Fibroblast of mammary gland (primary cell): ENCODE measurements at regions not wholly inside any gene's neighbourhood (a gene's known extent, or its start where the extent isn't known, plus 50 kb on each side); places are given as distances from the start of the nearest gene placed in this dataset.

Source experiments
- DNase-seq: peaks from one replicate; pipeline ENCODE4 v3.0.0-alpha.2; 2010; ENCODE audit warnings: low read depth
- H3K4me3 ChIP-seq: 2 replicates; pipeline ENCODE4 v1.5.1; 2011; ENCODE audit warnings: low read depth, mild to moderate bottlenecking, low read length, moderate library complexity; ENCODE audit not compliant: control insufficient read depth
- TF ChIP-seq, protein P1 (sequence below): conservative IDR thresholded peaks from 2 replicates; pipeline ENCODE4 v1.5.1; 2011; ENCODE audit warnings: low read depth, low read length, inconsistent platforms; ENCODE audit not compliant: control insufficient read depth, insufficient read depth

DNA sequence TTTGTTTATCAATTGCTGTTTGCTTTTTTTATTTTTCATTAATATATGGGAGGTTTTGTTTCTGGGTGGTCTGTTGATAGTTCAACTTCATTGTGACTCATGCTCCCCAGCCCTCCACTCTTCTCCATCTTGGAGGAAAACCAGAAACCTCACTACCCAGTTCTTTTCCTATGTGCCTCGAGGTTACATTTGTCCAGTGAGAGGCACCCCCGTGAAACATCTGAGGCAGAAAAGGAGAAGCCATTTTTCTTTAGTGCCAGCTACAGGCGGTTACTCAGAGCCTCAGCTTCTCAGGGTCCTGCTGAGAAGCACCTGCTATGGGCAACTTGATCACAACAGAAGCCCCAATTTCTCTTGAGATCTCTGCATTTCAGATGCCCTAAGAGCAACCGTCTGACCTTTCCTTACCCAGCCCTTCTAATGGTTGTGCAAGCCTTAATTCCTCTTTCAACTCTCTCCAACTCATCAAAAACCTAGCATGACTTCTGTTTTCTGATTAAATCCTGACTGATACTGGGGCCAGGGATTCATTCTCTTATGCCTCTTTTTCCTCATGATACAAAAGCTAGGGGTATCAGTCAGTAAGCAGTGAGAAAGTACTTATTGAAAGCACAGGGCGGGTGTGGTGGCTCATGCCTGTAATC lies 144.6 kb downstream of the ELOVL4 start:
- DNase-seq: no peak
- no peak overlapping the region for H3K4me3 ChIP-seq
- TF ChIP-seq, protein P1, sequence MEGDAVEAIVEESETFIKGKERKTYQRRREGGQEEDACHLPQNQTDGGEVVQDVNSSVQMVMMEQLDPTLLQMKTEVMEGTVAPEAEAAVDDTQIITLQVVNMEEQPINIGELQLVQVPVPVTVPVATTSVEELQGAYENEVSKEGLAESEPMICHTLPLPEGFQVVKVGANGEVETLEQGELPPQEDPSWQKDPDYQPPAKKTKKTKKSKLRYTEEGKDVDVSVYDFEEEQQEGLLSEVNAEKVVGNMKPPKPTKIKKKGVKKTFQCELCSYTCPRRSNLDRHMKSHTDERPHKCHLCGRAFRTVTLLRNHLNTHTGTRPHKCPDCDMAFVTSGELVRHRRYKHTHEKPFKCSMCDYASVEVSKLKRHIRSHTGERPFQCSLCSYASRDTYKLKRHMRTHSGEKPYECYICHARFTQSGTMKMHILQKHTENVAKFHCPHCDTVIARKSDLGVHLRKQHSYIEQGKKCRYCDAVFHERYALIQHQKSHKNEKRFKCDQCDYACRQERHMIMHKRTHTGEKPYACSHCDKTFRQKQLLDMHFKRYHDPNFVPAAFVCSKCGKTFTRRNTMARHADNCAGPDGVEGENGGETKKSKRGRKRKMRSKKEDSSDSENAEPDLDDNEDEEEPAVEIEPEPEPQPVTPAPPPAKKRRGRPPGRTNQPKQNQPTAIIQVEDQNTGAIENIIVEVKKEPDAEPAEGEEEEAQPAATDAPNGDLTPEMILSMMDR: no peak

DNA sequence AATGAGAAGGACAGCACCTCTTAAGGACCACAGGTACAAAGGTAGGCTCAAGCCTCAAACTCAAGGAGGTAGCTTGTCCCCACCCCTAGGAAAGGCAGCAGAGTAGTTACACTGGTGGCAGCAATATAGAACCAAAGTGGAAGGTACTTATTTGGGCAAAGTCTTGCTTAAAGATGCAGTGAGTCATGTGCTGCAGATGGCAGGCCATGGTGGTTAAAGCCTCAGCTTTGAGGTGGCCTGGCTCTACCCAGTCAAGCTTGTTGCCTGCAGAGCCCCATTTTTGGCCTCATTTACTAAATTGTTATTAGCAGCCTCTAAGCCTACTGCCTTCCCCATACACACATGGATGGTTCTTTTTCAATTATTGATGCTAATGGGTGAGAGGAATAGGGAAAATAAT lies 146.0 kb downstream of the ELOVL4 start:
- no peak overlapping the region for H3K4me3 ChIP-seq
- TF ChIP-seq, protein P1: no peak
- no peak for DNase-seq

DNA sequence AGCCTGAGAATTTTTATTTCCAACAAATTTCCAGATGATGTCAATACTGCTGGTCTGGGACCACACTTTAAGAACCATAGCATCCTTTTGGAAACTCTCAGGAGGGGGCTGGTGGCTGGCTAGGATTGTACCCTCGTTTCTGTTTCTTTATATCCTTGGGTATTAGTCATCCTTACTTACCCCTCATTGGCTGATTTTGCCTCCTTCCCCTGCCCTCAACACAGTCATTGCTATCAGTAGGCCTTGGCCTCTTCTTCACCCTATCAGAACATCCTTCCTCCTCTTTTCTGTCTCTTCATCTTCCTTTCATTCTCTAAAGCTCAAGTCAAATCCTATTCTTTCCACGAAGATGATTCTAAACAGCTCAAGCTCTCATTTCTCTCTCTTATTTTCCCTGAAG lies 148.5 kb downstream of the ELOVL4 start:
- H3K4me3 ChIP-seq: no peak overlapping the region
- no peak for DNase-seq
- TF ChIP-seq, protein P1: no peak

DNA sequence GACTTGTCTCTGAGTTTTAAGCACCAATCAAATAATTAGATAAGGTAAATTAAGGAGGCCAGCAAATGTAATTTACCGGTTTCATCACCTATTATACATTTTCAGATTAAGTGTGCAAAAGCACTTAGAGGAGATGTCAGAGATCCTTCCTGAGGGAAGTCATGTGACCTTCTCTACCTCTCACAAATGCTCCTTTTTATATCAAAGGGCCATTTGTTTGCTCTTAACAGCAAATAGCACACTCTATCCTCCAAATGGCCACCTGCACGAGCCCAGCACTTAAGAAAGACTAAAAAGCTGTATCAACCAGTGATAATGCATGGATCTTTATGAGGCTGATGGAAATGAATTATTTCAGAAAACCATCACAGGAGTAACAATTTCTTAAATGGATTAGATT lies 149.4 kb downstream of the ELOVL4 start:
- DNase-seq: no peak

DNA sequence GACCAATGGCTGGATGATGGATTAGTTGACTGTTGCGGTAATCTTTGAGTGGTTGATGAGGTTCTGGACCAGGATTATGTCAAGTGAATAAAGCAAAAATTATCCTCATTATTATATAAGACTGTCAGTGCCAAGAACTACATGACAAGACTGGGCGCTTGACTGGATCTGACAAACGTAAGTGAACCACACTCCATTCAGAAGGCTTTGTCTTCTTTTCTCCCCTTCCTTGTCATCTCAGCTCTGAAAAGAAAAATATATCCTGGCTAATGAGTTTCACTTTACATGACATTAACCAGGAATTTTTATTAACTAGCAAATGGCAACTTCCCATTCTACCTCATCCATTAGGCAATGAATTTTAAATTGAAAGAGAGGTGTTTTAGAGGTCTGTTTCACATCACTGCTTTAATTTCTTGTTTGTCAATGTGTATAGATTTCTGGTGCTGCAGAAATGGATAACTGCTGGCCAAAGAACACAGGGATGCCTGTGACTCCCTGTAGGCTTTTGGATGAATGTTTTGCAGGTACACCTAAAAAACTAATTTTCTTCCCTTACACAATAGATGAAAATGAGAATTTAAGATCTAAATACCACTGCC lies 150.1 kb downstream of the ELOVL4 start:
- no peak overlapping the region for H3K4me3 ChIP-seq
- no peak for DNase-seq
- TF ChIP-seq, protein P1: no peak

More for the DNA sequence above, 149.4 kb downstream of the ELOVL4 start:
- no peak overlapping the region for H3K4me3 ChIP-seq
- TF ChIP-seq, protein P1: no peak

DNA sequence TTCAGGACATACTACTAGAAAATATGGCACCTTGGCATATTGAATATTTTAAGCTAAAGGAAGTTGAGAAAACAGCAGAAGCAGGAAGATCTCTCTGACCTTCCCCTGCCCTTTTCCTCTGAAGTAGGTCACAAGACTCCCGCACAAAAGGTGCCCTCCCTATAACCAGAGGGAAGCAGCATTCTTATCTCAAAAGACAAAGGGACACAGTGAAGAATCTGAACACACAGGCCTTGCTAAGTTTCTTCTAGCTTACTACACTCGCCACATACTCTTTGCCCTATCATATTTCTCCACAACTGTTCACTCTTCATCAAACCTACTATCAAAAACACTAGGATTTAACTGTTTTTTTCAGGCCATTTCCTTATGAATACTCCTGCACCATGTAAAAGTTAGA lies 151.2 kb downstream of the ELOVL4 start:
- no peak for DNase-seq
- TF ChIP-seq, protein P1: no peak
- no peak overlapping the region for H3K4me3 ChIP-seq

DNA sequence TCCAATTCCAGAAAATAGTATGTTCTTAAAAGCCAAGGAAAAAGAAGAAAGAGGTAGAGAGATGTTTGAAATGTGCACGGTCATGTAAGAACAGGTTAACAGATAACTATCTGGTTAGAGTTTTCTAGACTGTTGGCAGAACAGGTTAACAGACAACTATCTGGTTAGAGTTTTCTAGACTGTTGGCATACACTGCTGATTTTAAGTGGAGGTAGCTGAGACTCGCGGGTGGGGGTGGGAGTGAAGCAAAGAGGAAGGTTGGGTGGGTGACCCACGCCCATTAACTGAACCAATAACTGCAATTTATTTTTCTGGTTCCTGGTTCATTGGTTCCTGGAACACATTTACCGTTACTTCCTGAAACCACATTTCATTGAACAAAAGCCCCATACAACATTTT lies 157.5 kb downstream of the ELOVL4 start:
- no peak overlapping the region for H3K4me3 ChIP-seq
- no peak for DNase-seq
- TF ChIP-seq, protein P1: no peak
